ENCODE measurements at regions not wholly inside any gene's neighbourhood (a gene's known extent, or its start where the extent isn't known, plus 50 kb on each side); places are given as distances from the start of the nearest gene placed in this dataset.
"Not testable (repeated sequence)": the region's sequence is repeated elsewhere in the genome, so short reads cannot be mapped to it uniquely, and the experiment has no call there.

DNA sequence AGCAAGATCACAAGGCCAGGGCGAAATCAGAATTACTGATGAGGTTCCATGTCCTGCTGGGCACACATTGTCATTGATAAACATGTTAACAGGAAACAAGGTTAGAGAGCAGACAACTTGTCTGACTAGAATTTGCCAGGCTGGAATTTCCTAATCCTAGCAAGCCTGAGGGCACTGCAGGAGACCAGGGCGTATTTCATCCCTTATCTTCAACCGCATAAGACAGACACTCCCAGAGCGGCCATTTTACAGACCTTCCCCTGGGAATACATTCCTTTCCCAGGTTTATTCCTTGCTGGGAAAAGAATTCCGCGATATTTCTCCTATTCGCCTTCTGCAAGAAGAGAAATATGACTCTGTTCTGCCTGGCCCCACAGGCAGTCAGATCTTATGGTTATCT is 290.9 kb upstream of the PROK2 start:
- H3K4me3 Mint-ChIP-seq; DNase-seq; H3K4me1 ChIP-seq (ENCODE audit: insufficient read depth, low read length); H3K4me1 Mint-ChIP-seq; H3K9me3 ChIP-seq (ENCODE audit: low read length); POLR2A ChIA-PET; CTCF ChIA-PET; H3K27me3 ChIP-seq (ENCODE audit: insufficient read depth, low read length, poor library complexity, severe bottlenecking); H3K27ac ChIP-seq (ENCODE audit: low read depth, low read length); H3K4me3 ChIP-seq (ENCODE audit: low read length); H3K36me3 ChIP-seq (ENCODE audit: insufficient read depth, low read length): not testable (repeated sequence)
- Mint-ChIP-seq H3K27me3 (peaks cover 1 to 37% of the 10 kb centered on the region in 2 donors), H3K27ac (peak overlapping the region in 1 of 8 donors; percentile 96), H3K9me3 (peaks cover 7 to 24% (median 19%) of the 10 kb centered on the region in 5 donors), H3K36me3 (peaks cover 0 to 17% (median 2%) of the 10 kb centered on the region in 3 donors)

DNA sequence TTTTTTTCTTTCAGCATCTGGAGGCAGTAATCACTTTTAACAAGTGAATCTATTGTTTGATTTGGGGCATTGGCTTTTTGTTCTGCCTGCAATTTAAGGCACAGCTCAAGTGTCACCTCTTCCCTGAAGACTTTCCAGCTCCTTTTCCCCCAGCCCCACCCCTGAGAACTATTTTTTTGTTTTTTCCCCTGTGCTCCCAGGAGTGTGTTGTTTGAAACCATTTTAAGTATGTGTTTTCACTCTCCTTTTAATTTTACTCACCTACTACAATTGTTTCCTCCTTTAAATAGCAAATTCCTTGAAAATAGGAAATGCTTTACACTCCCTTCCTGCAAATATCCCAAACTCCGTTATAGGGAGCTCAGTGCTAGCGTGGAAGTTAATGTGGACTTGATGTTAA is 286.7 kb upstream of the PROK2 start:
- Mint-ChIP-seq H3K36me3 (peaks cover 0 to 16% (median 1%) of the 10 kb centered on the region in 3 donors), H3K4me3 (no peak overlapping the region), H3K27ac (no peak overlapping the region), H3K9me3 (peaks cover 7 to 18% (median 18%) of the 10 kb centered on the region in 5 donors), H3K4me1 (no peaks in the 10 kb centered on the region), H3K27me3 (peaks cover 2 to 27% of the 10 kb centered on the region in 2 donors)
- H3K4me1 ChIP-seq (ENCODE audit: insufficient read depth, low read length), result no peaks in the 10 kb centered on the region
- H3K9me3 ChIP-seq (ENCODE audit: low read length), result peaks cover 5% of the 10 kb centered on the region
- ChIA-PET POLR2A (no interaction called here), CTCF (no interaction called here)
- H3K27ac ChIP-seq (ENCODE audit: low read depth, low read length), result no peak overlapping the region
- no peaks in the 10 kb centered on the region for H3K36me3 ChIP-seq (ENCODE audit: insufficient read depth, low read length)
- H3K4me3 ChIP-seq (ENCODE audit: low read length), result no peak overlapping the region
- DNase-seq, result no peak
- peaks cover 3% of the 10 kb centered on the region for H3K27me3 ChIP-seq (ENCODE audit: insufficient read depth, low read length, poor library complexity, severe bottlenecking)

DNA sequence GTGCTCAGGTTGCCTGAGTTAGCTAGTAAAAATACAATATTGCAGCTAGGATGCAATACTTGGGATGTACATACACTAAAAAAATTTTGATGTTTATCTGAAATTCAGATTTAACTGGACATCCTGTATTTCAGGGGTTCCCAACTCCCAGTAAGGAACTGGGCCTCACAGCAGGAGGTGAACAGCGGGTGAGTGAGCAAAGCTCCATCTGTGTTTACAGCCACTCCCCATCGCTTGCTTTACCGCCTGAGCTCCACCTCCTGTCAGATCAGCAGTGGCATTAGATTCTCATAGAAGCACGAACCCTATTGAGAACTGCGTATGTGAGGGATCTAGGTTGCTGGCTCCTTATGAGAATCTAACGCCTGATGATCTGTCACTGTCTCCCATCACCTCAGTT is 285.1 kb upstream of the PROK2 start:
- CTCF ChIA-PET, result no interaction called here
- H3K27ac Mint-ChIP-seq, result no peak overlapping the region
- Histone ChIP-seq H3K4me1 (ENCODE audit: insufficient read depth, low read length) (no peaks in the 10 kb centered on the region), H3K27me3 (ENCODE audit: insufficient read depth, low read length, poor library complexity, severe bottlenecking) (peaks cover 3% of the 10 kb centered on the region), H3K27ac (ENCODE audit: low read depth, low read length) (no peak overlapping the region), H3K9me3 (ENCODE audit: low read length) (peaks cover under 1% of the 10 kb centered on the region), H3K4me3 (ENCODE audit: low read length) (no peak overlapping the region), H3K36me3 (ENCODE audit: insufficient read depth, low read length) (no peaks in the 10 kb centered on the region)
- POLR2A ChIA-PET, result no interaction called here
- H3K4me3 Mint-ChIP-seq, result no peak overlapping the region
- peaks cover 0 to 3% (median 0%) of the 10 kb centered on the region in 3 donors for H3K36me3 Mint-ChIP-seq
- H3K9me3 Mint-ChIP-seq, result peaks cover under 1 to 4% (median 4%) of the 10 kb centered on the region in 5 donors
- no peak for DNase-seq
- H3K27me3 Mint-ChIP-seq, result peaks cover 4 to 27% of the 10 kb centered on the region in 2 donors
- no peaks in the 10 kb centered on the region for H3K4me1 Mint-ChIP-seq

DNA sequence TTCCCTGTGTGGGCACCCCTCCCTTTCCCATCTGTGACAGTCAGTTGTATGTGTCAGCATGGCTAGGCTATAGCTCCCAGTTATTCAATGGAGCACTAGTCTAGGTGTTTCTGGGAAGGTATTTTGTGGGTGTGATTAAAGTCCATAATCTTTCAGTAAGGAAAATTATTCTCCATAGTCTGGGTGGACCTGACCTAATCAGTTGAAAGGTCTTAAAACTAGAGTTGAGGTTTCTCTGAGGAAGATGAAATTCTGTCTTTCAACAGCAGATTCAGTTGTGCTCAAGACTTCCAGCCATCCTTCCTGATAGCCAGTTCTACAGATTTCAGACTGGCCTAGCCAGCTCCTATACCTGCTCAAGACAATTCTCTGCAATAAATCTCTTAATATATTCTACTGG is 284.6 kb upstream of the PROK2 start:
- no peaks in the 10 kb centered on the region for H3K36me3 Mint-ChIP-seq
- no peak overlapping the region for H3K4me3 Mint-ChIP-seq
- H3K9me3 Mint-ChIP-seq, result no peaks in the 10 kb centered on the region
- Histone ChIP-seq H3K4me3 (ENCODE audit: low read length) (no peak overlapping the region), H3K36me3 (ENCODE audit: insufficient read depth, low read length) (no peaks in the 10 kb centered on the region), H3K27ac (ENCODE audit: low read depth, low read length) (no peak overlapping the region), H3K4me1 (ENCODE audit: insufficient read depth, low read length) (no peaks in the 10 kb centered on the region), H3K9me3 (ENCODE audit: low read length) (no peaks in the 10 kb centered on the region), H3K27me3 (ENCODE audit: insufficient read depth, low read length, poor library complexity, severe bottlenecking) (peaks cover 3% of the 10 kb centered on the region)
- no peak overlapping the region for H3K27ac Mint-ChIP-seq
- peaks cover 5 to 27% of the 10 kb centered on the region in 2 donors for H3K27me3 Mint-ChIP-seq
- ChIA-PET POLR2A (no interaction called here), CTCF (no interaction called here)
- no peaks in the 10 kb centered on the region for H3K4me1 Mint-ChIP-seq
- no peak for DNase-seq

DNA sequence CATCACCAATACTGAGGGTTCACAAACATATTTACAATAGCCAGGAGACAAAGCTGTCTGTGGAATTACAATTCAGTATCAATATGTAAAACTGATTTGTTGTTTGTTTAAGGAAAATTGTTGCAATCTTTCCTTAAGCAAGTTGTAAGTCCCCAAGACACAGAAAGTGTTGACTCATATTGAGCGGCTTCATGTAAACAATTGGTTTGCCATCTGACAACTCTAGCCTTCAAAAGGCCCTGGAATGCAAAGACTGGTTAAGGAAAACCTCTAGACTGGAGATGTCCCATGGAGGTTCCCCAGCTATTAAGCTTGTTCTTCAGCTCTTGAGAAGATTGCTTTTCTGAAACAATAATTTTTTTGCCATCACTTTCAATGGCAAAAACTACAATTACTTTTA is 283.7 kb upstream of the PROK2 start:
- peaks cover 0 to 3% (median 0%) of the 10 kb centered on the region in 3 donors for H3K36me3 Mint-ChIP-seq
- ChIA-PET CTCF (no interaction called here), POLR2A (no interaction called here)
- Histone ChIP-seq H3K27me3 (ENCODE audit: insufficient read depth, low read length, poor library complexity, severe bottlenecking) (peaks cover 3% of the 10 kb centered on the region), H3K27ac (ENCODE audit: low read depth, low read length) (no peak overlapping the region), H3K9me3 (ENCODE audit: low read length) (no peaks in the 10 kb centered on the region), H3K4me3 (ENCODE audit: low read length) (no peak overlapping the region), H3K36me3 (ENCODE audit: insufficient read depth, low read length) (no peaks in the 10 kb centered on the region), H3K4me1 (ENCODE audit: insufficient read depth, low read length) (no peaks in the 10 kb centered on the region)
- H3K27me3 Mint-ChIP-seq, result peaks cover 9 to 32% of the 10 kb centered on the region in 2 donors
- peaks cover 0 to 7% (median 6%) of the 10 kb centered on the region in 5 donors for H3K9me3 Mint-ChIP-seq
- no peak for DNase-seq
- H3K27ac Mint-ChIP-seq, result no peak overlapping the region
- H3K4me1 Mint-ChIP-seq, result no peaks in the 10 kb centered on the region
- H3K4me3 Mint-ChIP-seq, result no peak overlapping the region

DNA sequence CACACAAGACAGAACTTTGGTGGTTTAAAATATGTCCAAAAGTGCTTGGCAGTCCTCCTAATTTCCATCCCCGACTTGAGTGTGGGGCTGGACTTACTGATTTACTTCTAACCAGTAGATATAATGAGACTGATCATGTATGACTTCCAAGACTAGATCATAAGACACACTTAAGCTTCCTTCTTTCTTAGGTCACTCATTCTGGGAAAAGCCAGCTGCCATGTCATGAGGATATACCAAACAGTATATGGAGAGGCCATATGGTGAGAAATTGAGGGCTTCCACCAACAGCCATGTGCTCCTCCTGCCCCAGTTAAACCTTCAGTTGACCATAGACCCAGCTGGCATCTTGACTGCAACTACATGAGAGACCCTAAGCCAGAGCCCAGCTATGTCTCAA is 282.8 kb upstream of the PROK2 start:
- Histone ChIP-seq H3K27me3 (ENCODE audit: insufficient read depth, low read length, poor library complexity, severe bottlenecking) (peaks cover 3% of the 10 kb centered on the region), H3K27ac (ENCODE audit: low read depth, low read length) (no peak overlapping the region), H3K4me1 (ENCODE audit: insufficient read depth, low read length) (no peaks in the 10 kb centered on the region), H3K9me3 (ENCODE audit: low read length) (no peaks in the 10 kb centered on the region), H3K4me3 (ENCODE audit: low read length) (no peak overlapping the region), H3K36me3 (ENCODE audit: insufficient read depth, low read length) (no peaks in the 10 kb centered on the region)
- H3K27ac Mint-ChIP-seq, result no peak overlapping the region
- no peaks in the 10 kb centered on the region for H3K4me1 Mint-ChIP-seq
- no peak overlapping the region for H3K4me3 Mint-ChIP-seq
- ChIA-PET POLR2A (no interaction called here), CTCF (no interaction called here)
- DNase-seq, result no peak
- peaks cover 9 to 30% of the 10 kb centered on the region in 2 donors for H3K27me3 Mint-ChIP-seq
- H3K9me3 Mint-ChIP-seq, result peaks cover 3 to 11% (median 6%) of the 10 kb centered on the region in 5 donors
- peaks cover 0 to 3% (median 0%) of the 10 kb centered on the region in 3 donors for H3K36me3 Mint-ChIP-seq

DNA sequence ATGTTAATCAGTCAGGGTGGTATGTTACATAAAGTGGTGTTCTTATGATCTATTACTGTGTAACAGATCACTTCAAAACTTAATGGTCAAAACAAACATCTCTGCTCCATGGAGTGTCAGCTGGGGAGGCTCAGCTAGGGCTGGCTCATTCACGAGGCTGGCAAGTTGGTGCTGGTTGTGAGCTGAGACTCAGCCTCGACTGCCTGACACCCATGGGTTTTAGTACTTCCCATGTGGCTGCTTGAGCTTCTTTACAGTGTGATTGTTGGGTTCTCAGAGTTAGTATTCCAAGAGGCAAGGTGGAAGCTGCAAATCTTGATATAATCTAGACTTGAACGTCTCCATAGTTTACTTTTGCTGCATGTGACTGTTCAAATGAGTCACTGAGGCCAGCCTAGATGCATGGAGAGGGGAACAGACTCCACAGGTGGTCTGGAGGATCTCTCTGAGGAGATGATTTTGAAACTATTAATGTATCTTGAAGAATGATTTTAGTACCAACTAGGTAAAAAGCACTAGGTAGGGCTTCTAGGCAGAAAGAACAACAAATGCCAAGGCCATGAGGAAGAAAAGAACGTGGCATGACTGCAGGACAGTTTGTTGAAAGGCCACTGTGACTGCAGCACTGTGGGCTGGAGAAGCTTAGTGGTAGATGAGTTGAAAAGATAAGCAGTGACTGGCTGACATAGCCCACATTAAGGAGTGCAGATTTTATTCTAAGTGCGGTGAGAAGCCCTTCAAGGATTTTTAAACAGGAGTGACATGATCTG is 281.1 kb upstream of the PROK2 start:
- Histone ChIP-seq H3K36me3 (ENCODE audit: insufficient read depth, low read length) (no peaks in the 10 kb centered on the region), H3K27me3 (ENCODE audit: insufficient read depth, low read length, poor library complexity, severe bottlenecking) (no peaks in the 10 kb centered on the region), H3K4me3 (ENCODE audit: low read length) (no peak overlapping the region), H3K9me3 (ENCODE audit: low read length) (no peaks in the 10 kb centered on the region), H3K4me1 (ENCODE audit: insufficient read depth, low read length) (no peaks in the 10 kb centered on the region), H3K27ac (ENCODE audit: low read depth, low read length) (no peak overlapping the region)
- Mint-ChIP-seq H3K27me3 (peaks cover 9 to 19% of the 10 kb centered on the region in 2 donors), H3K9me3 (peaks cover 4 to 14% (median 8%) of the 10 kb centered on the region in 5 donors), H3K36me3 (peaks cover 0 to 3% (median 0%) of the 10 kb centered on the region in 3 donors), H3K27ac (no peak overlapping the region), H3K4me3 (no peak overlapping the region), H3K4me1 (no peaks in the 10 kb centered on the region)
- DNase-seq, result no peak
- ChIA-PET POLR2A (no interaction called here), CTCF (no interaction called here)

DNA sequence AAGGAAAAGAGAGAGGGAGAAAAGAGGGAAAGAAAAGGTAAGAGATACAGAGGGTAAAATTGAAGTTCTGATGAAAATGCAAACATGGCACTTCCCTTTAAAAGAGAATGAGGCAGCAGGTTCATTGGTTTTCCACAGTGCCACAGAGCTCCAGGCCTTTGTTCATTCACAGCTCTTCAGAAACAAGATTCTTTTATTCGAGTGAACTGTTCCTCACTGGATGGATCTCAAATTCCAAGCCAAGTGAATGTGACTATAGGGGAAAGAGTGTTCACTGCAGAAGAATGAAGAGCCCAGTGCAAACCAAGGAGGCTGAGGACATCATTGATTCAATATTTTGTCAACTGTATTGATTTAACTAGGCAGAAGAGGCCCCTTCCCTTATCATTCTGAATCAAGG is 280.3 kb upstream of the PROK2 start:
- Mint-ChIP-seq H3K9me3 (peaks cover 4 to 14% (median 8%) of the 10 kb centered on the region in 5 donors), H3K4me1 (no peaks in the 10 kb centered on the region), H3K27ac (no peak overlapping the region), H3K36me3 (peaks cover 0 to 3% (median 0%) of the 10 kb centered on the region in 3 donors), H3K27me3 (peaks cover 10 to 24% of the 10 kb centered on the region in 2 donors), H3K4me3 (no peak overlapping the region)
- no peaks in the 10 kb centered on the region for H3K27me3 ChIP-seq (ENCODE audit: insufficient read depth, low read length, poor library complexity, severe bottlenecking)
- H3K4me1 ChIP-seq (ENCODE audit: insufficient read depth, low read length), result no peaks in the 10 kb centered on the region
- H3K36me3 ChIP-seq (ENCODE audit: insufficient read depth, low read length), result no peaks in the 10 kb centered on the region
- no peak for DNase-seq
- no peak overlapping the region for H3K4me3 ChIP-seq (ENCODE audit: low read length)
- CTCF ChIA-PET, result no interaction called here
- no peak overlapping the region for H3K27ac ChIP-seq (ENCODE audit: low read depth, low read length)
- H3K9me3 ChIP-seq (ENCODE audit: low read length), result no peaks in the 10 kb centered on the region
- POLR2A ChIA-PET, result no interaction called here
